ENCODE measurements at regions not wholly inside any gene's neighbourhood (a gene's known extent, or its start where the extent isn't known, plus 50 kb on each side); places are given as distances from the start of the nearest gene placed in this dataset.

DNA sequence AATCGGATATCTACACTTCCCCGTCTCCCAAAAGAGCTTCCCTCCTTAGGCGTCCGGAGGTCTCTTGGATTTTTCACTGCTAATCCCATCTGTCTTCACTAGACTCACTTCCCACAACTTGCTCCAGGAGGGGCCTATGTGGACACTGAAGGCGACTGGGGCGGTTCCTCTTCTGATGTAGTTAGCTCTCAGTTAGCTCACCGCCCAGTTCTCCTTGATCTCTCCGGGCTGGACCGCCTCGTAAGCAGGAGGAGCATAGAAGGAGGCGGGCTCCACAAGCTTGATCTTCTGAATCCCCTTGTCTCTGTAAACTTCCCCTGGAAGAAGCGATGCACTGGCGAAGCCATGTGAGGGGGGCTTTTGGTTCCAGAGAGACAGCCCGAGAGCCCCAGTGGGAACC is 112.0 kb upstream of the SELENOP start:
- peaks cover 0 to 6% of the 10 kb centered on the region in 2 donors for H3K9me3 ChIP-seq (ENCODE audit: control insufficient read depth in 2 of 2, insufficient read depth in 1 of 2, low read depth in 1 of 2, low read length in 1 of 2)
- no peak overlapping the region for H3K4me3 ChIP-seq (ENCODE audit: low read depth in 1 of 3, low read length in 3 of 3)
- H3K36me3 ChIP-seq (ENCODE audit: control insufficient read depth in 3 of 3, insufficient read depth in 2 of 3, low read depth in 1 of 3, low read length in 3 of 3): no peaks in the 10 kb centered on the region
- DNase-seq (no peak), FAIRE-seq (no peak)
- no peak overlapping the region for H3K27ac ChIP-seq (ENCODE audit: low read depth in 1 of 3, low read length in 2 of 3)
- WGBS, 3 donors: 77 to 86% (median 85%) methylated on average over 14 of the region's 14 CpGs
- H3K4me1 ChIP-seq (ENCODE audit: control insufficient read depth in 3 of 3, insufficient read depth in 2 of 3, low read depth in 1 of 3, low read length in 2 of 3): no peaks in the 10 kb centered on the region
- peaks cover 0 to 23% (median 0%) of the 10 kb centered on the region in 3 donors for H3K27me3 ChIP-seq (ENCODE audit: control insufficient read depth in 3 of 3, insufficient read depth in 3 of 3, low read length in 3 of 3)

- H3K9me3 ChIP-seq (ENCODE audit: control insufficient read depth in 2 of 2, insufficient read depth in 1 of 2, low read depth in 1 of 2, low read length in 1 of 2): peaks cover 0 to 6% of the 10 kb centered on the region in 2 donors
- DNase-seq (no peak), FAIRE-seq (no peak)
- no peak overlapping the region for H3K27ac ChIP-seq (ENCODE audit: low read depth in 1 of 3, low read length in 2 of 3)
- no peaks in the 10 kb centered on the region for H3K4me1 ChIP-seq (ENCODE audit: control insufficient read depth in 3 of 3, insufficient read depth in 2 of 3, low read depth in 1 of 3, low read length in 2 of 3)
- H3K36me3 ChIP-seq (ENCODE audit: control insufficient read depth in 3 of 3, insufficient read depth in 2 of 3, low read depth in 1 of 3, low read length in 3 of 3): no peaks in the 10 kb centered on the region
- WGBS, 3 donors: 54 to 67% (median 66%) methylated on average over 3 of the region's 3 CpGs
- H3K27me3 ChIP-seq (ENCODE audit: control insufficient read depth in 3 of 3, insufficient read depth in 3 of 3, low read length in 3 of 3): peaks cover 0 to 17% (median 0%) of the 10 kb centered on the region in 3 donors
- no peak overlapping the region for H3K4me3 ChIP-seq (ENCODE audit: low read depth in 1 of 3, low read length in 3 of 3)
Observed at GRCh38 chr5:42919600-42919999, 107.9 kb upstream of the SELENOP start.

GRCh38 chr5:42915306-42915866 is 103.7 kb upstream of the SELENOP start:
- FAIRE-seq: no peak
- Histone ChIP-seq H3K4me1 (ENCODE audit: control insufficient read depth in 3 of 3, insufficient read depth in 2 of 3, low read depth in 1 of 3, low read length in 2 of 3) (no peaks in the 10 kb centered on the region), H3K27me3 (ENCODE audit: control insufficient read depth in 3 of 3, insufficient read depth in 3 of 3, low read length in 3 of 3) (peaks cover 0 to 5% (median 0%) of the 10 kb centered on the region in 3 donors), H3K27ac (ENCODE audit: low read depth in 1 of 3, low read length in 2 of 3) (no peak overlapping the region), H3K36me3 (ENCODE audit: control insufficient read depth in 3 of 3, insufficient read depth in 2 of 3, low read depth in 1 of 3, low read length in 3 of 3) (no peaks in the 10 kb centered on the region), H3K4me3 (ENCODE audit: low read depth in 1 of 3, low read length in 3 of 3) (no peak overlapping the region), H3K9me3 (ENCODE audit: control insufficient read depth in 2 of 2, insufficient read depth in 1 of 2, low read depth in 1 of 2, low read length in 1 of 2) (no peaks in the 10 kb centered on the region)
- WGBS, 3 donors: 85 to 92% (median 90%) methylated on average over 23 of the region's 23 CpGs
- no peak for DNase-seq

GRCh38 chr5:42912184-42912798 is 100.6 kb upstream of the SELENOP start:
- no peak overlapping the region for H3K27ac ChIP-seq (ENCODE audit: low read depth in 1 of 3, low read length in 2 of 3)
- peaks cover 0 to 3% (median 0%) of the 10 kb centered on the region in 3 donors for H3K4me1 ChIP-seq (ENCODE audit: control insufficient read depth in 3 of 3, insufficient read depth in 2 of 3, low read depth in 1 of 3, low read length in 2 of 3)
- H3K9me3 ChIP-seq (ENCODE audit: control insufficient read depth in 2 of 2, insufficient read depth in 1 of 2, low read depth in 1 of 2, low read length in 1 of 2): no peaks in the 10 kb centered on the region
- H3K27me3 ChIP-seq (ENCODE audit: control insufficient read depth in 3 of 3, insufficient read depth in 3 of 3, low read length in 3 of 3): peaks cover 0 to 13% (median 0%) of the 10 kb centered on the region in 3 donors
- DNase-seq (no peak), FAIRE-seq (no peak)
- 64 to 77% (median 76%) methylated on average over 8 of the region's 8 CpGs for WGBS, 3 donors
- no peaks in the 10 kb centered on the region for H3K36me3 ChIP-seq (ENCODE audit: control insufficient read depth in 3 of 3, insufficient read depth in 2 of 3, low read depth in 1 of 3, low read length in 3 of 3)
- no peak overlapping the region for H3K4me3 ChIP-seq (ENCODE audit: low read depth in 1 of 3, low read length in 3 of 3)

DNA sequence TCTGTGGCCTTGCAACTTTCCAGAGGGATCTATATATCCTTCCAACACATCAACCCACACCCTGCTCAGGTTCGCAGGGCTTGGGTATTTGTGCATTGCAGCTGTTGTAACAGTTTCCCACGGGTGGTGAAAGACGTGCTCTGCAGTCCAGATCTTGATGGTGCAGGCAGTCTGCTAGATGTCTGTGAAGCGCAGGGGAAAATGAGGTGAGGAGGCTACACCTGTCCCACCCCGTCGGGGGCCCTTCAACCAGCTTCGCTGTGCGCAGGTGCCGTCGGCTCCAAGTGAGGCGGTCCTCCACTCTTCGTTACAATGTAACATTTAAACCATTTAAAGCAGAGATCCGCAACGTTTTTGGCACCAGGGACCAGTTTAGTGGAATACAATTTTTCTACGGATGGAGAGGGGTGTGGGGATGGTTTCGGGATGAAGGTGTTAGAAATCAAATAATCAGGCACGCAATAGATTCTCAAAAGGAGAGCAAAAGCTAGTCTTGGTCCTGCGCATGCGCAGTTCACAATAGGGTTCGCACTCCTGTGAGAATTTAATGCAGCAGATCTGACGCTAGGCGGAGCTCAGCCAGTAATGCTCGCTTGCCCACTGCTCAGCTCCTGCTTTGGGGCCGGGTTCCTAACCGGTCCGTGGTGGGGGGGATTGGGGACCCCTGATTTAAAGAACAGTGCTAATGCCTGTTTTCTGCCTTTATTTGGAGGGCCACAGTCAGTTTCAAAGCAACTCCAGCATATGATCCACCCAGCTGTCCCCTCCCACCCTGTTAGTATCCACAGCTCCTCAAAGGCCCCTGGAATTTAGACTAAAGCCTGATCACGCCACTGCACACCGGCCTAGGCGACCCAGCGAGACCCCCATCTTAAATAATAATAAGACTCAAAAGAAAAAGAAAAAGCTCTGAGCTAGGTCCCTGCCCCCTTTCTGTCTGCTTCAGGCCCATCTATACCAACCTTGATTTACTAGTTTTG is 97.1 kb upstream of the SELENOP start:
- Histone ChIP-seq H3K27me3 (ENCODE audit: control insufficient read depth in 3 of 3, insufficient read depth in 3 of 3, low read length in 3 of 3) (peaks cover 0 to 34% (median 2%) of the 10 kb centered on the region in 3 donors), H3K9me3 (ENCODE audit: control insufficient read depth in 2 of 2, insufficient read depth in 1 of 2, low read depth in 1 of 2, low read length in 1 of 2) (no peaks in the 10 kb centered on the region), H3K36me3 (ENCODE audit: control insufficient read depth in 3 of 3, insufficient read depth in 2 of 3, low read depth in 1 of 3, low read length in 3 of 3) (no peaks in the 10 kb centered on the region), H3K27ac (ENCODE audit: low read depth in 1 of 3, low read length in 2 of 3) (no peak overlapping the region), H3K4me3 (ENCODE audit: low read depth in 1 of 3, low read length in 3 of 3) (peak overlapping the region in 2 of 3 donors; percentile 29 to 55), H3K4me1 (ENCODE audit: control insufficient read depth in 3 of 3, insufficient read depth in 2 of 3, low read depth in 1 of 3, low read length in 2 of 3) (peaks cover 0 to 3% (median 0%) of the 10 kb centered on the region in 3 donors)
- 3 to 8% (median 5%) methylated on average over 30 of the region's 30 CpGs for WGBS, 3 donors
- DNase-seq (peak; percentile 87 to 89), FAIRE-seq (no peak)

DNA sequence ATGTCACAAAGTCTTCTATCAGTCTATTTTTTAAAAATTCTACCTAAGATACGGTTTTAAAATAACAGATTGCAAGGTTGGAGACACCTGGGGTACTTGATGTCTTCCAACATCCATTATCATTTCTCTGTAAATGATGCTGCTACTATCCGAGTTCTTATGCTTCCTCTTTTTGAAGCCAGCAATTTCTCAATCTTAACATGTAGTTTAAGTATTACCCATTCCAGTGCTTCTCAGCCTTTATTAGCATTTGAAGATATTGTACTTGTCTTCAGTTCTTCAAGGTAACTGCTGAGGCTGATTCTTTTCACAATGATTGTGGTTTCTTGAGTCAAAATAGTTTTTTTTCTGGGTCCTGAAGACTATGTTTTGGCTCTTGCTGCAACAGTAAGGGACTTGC is 96.4 kb upstream of the SELENOP start:
- Histone ChIP-seq H3K4me1 (ENCODE audit: control insufficient read depth in 3 of 3, insufficient read depth in 2 of 3, low read depth in 1 of 3, low read length in 2 of 3) (peaks cover 0 to 3% (median 0%) of the 10 kb centered on the region in 3 donors), H3K9me3 (ENCODE audit: control insufficient read depth in 2 of 2, insufficient read depth in 1 of 2, low read depth in 1 of 2, low read length in 1 of 2) (no peaks in the 10 kb centered on the region), H3K4me3 (ENCODE audit: low read depth in 1 of 3, low read length in 3 of 3) (no peak overlapping the region), H3K27ac (ENCODE audit: low read depth in 1 of 3, low read length in 2 of 3) (no peak overlapping the region), H3K27me3 (ENCODE audit: control insufficient read depth in 3 of 3, insufficient read depth in 3 of 3, low read length in 3 of 3) (peaks cover 0 to 34% (median 2%) of the 10 kb centered on the region in 3 donors), H3K36me3 (ENCODE audit: control insufficient read depth in 3 of 3, insufficient read depth in 2 of 3, low read depth in 1 of 3, low read length in 3 of 3) (no peaks in the 10 kb centered on the region)
- DNase-seq: no peak
- no peak for FAIRE-seq
- WGBS, 3 donors: 38 to 52% (median 42%) methylated on average over 2 of the region's 2 CpGs

- Histone ChIP-seq H3K36me3 (ENCODE audit: control insufficient read depth in 3 of 3, insufficient read depth in 2 of 3, low read depth in 1 of 3, low read length in 3 of 3) (no peaks in the 10 kb centered on the region), H3K27me3 (ENCODE audit: control insufficient read depth in 3 of 3, insufficient read depth in 3 of 3, low read length in 3 of 3) (peaks cover 0 to 34% (median 2%) of the 10 kb centered on the region in 3 donors), H3K4me1 (ENCODE audit: control insufficient read depth in 3 of 3, insufficient read depth in 2 of 3, low read depth in 1 of 3, low read length in 2 of 3) (peaks cover 0 to 3% (median 0%) of the 10 kb centered on the region in 3 donors), H3K4me3 (ENCODE audit: low read depth in 1 of 3, low read length in 3 of 3) (no peak overlapping the region), H3K27ac (ENCODE audit: low read depth in 1 of 3, low read length in 2 of 3) (no peak overlapping the region), H3K9me3 (ENCODE audit: control insufficient read depth in 2 of 2, insufficient read depth in 1 of 2, low read depth in 1 of 2, low read length in 1 of 2) (no peaks in the 10 kb centered on the region)
- 51 to 87% (median 66%) methylated on average over 1 of the region's 1 CpG for WGBS, 3 donors
- DNase-seq: no peak
- FAIRE-seq: no peak
Observed at GRCh38 chr5:42905827-42906226, 94.1 kb upstream of the SELENOP start.

GRCh38 chr5:42900734-42901133 is 89.0 kb upstream of the SELENOP start:
- H3K9me3 ChIP-seq (ENCODE audit: control insufficient read depth in 2 of 2, insufficient read depth in 1 of 2, low read depth in 1 of 2, low read length in 1 of 2): no peaks in the 10 kb centered on the region
- WGBS, 3 donors: 85 to 94% (median 90%) methylated on average over 1 of the region's 1 CpG
- DNase-seq (no peak), FAIRE-seq (no peak)
- no peak overlapping the region for H3K27ac ChIP-seq (ENCODE audit: low read depth in 1 of 3, low read length in 2 of 3)
- no peaks in the 10 kb centered on the region for H3K4me1 ChIP-seq (ENCODE audit: control insufficient read depth in 3 of 3, insufficient read depth in 2 of 3, low read depth in 1 of 3, low read length in 2 of 3)
- peaks cover 0 to 12% (median 0%) of the 10 kb centered on the region in 3 donors for H3K27me3 ChIP-seq (ENCODE audit: control insufficient read depth in 3 of 3, insufficient read depth in 3 of 3, low read length in 3 of 3)
- H3K4me3 ChIP-seq (ENCODE audit: low read depth in 1 of 3, low read length in 3 of 3): no peak overlapping the region
- no peaks in the 10 kb centered on the region for H3K36me3 ChIP-seq (ENCODE audit: control insufficient read depth in 3 of 3, insufficient read depth in 2 of 3, low read depth in 1 of 3, low read length in 3 of 3)
